Endothelial cell of umbilical vein (primary cell): ENCODE measurements at regions not wholly inside any gene's neighbourhood (a gene's known extent, or its start where the extent isn't known, plus 50 kb on each side); places are given as distances from the start of the nearest gene placed in this dataset.

Source experiments
- BruUV-seq: library from RNA; stranded (reverse); fragments of 400-500 nt; replicated peaks from 2 replicates; lab custom pipeline; 2021; lab: Mats Ljungman, UMichigan
- CTCF ChIA-PET: fragments of 300-600, 350-600 bp; sonication (Branson Sonifier 250); formaldehyde crosslinking; loops from one replicate; lab custom pipeline; 2021; ENCODE audit warnings: antibody characterized with exemption, inconsistent platforms; lab: Charles Lee
- POLR2A ChIA-PET: fragments of 300-600, 350-600 bp; sonication (Branson Sonifier 250); formaldehyde crosslinking; loops from one replicate; lab custom pipeline; 2021; ENCODE audit warnings: antibody characterized with exemption, inconsistent platforms; lab: Charles Lee
- DNase-seq: peaks from one replicate; pipeline ENCODE4 v3.0.0-alpha.2; 2011; ENCODE audit warnings: low read depth, low spot score
- FAIRE-seq: peaks from 2 replicates; lab custom pipeline; 2011; peaks lifted over from hg19 to GRCh38; lab: Jason Lieb, UNC
- H2AFZ ChIP-seq: 2 replicates; pipeline ENCODE4 v1.6.0; 2012; ENCODE audit warnings: low read depth, low read length, control low read depth, inconsistent platforms
- H3K27ac ChIP-seq: 2 replicates; pipeline ENCODE4 v1.5.1; 2011; ENCODE audit warnings: low read depth, mild to moderate bottlenecking, control low read depth, low read length, moderate library complexity; ENCODE audit not compliant: insufficient read depth
- H3K27me3 ChIP-seq, 2 experiments: 2 replicates each; pipeline versions ENCODE4 v1.6.0 to v1.6.1; 2011; ENCODE audit warnings: low read length in 2 of 2, mixed read lengths in 1 of 2; ENCODE audit not compliant: control insufficient read depth in 2 of 2, insufficient read depth in 2 of 2
- H3K36me3 ChIP-seq, 2 experiments: 2 replicates in 1 of 2; 3 replicates in 1 of 2; pipeline ENCODE4 v1.5.1; 2011; ENCODE audit warnings: low read length in 2 of 2, mild to moderate bottlenecking in 1 of 2, moderate library complexity in 1 of 2; ENCODE audit not compliant: control insufficient read depth in 2 of 2, insufficient read depth in 2 of 2; ENCODE audit errors: extremely low read depth in 1 of 2
- H3K4me1 ChIP-seq: 3 replicates; pipeline ENCODE4 v1.5.1; 2011; ENCODE audit warnings: mild to moderate bottlenecking, low read length; ENCODE audit not compliant: control insufficient read depth, insufficient read depth; ENCODE audit errors: extremely low read depth
- H3K4me2 ChIP-seq: 2 replicates; pipeline ENCODE4 v1.6.1; 2011; ENCODE audit warnings: low read length, control low read depth, mixed read lengths; ENCODE audit not compliant: insufficient read depth
- H3K4me3 ChIP-seq, 3 experiments: fragments of 200-600 bp in 1 of 3; sonication (generic), shearing (Covaris generic) in 1 of 3; replicated peaks in 1 of 3; 2 replicates each; pipeline ENCODE4 v1.5.1; 2011 to 2016; ENCODE audit warnings: control low read depth in 3 of 3, low read length in 3 of 3, mild to moderate bottlenecking in 2 of 3, inconsistent platforms in 1 of 3, low read depth in 1 of 3, moderate library complexity in 1 of 3; ENCODE audit not compliant: insufficient read depth in 1 of 3
- H3K79me2 ChIP-seq: 2 replicates; pipeline ENCODE4 v1.6.0; 2012; ENCODE audit warnings: low read length, inconsistent platforms; ENCODE audit not compliant: control insufficient read depth, insufficient read depth
- H3K9ac ChIP-seq: replicated peaks from 2 replicates; pipeline ENCODE3; 2011; ENCODE audit warnings: low read length, control low read depth; ENCODE audit not compliant: insufficient read depth; ENCODE audit errors: extremely low read depth
- H3K9me1 ChIP-seq: replicated peaks from 3 replicates; pipeline ENCODE4 v1.6.0; 2011; ENCODE audit warnings: mild to moderate bottlenecking, low read length; ENCODE audit not compliant: control insufficient read depth, insufficient read depth; ENCODE audit errors: extremely low read depth
- H3K9me3 ChIP-seq: replicated peaks from 2 replicates; pipeline ENCODE4 v1.5.1; 2012; ENCODE audit warnings: low read length, inconsistent platforms; ENCODE audit not compliant: control insufficient read depth, insufficient read depth
- H4K20me1 ChIP-seq: replicated peaks from 2 replicates; pipeline ENCODE3; 2011; ENCODE audit warnings: mild to moderate bottlenecking, low read length; ENCODE audit not compliant: control insufficient read depth, insufficient read depth; ENCODE audit errors: extremely low read depth
- EZH2 ChIP-seq: IDR thresholded peaks from 2 replicates; pipeline ENCODE4 v1.6.1; 2012; ENCODE audit warnings: borderline replicate concordance, low read depth, mild to moderate bottlenecking, moderate library complexity, low read length, inconsistent platforms; ENCODE audit not compliant: severe bottlenecking
- FOS ChIP-seq: IDR thresholded peaks from 2 replicates; pipeline ENCODE4 v1.6.1; 2011; ENCODE audit warnings: mild to moderate bottlenecking, low read length, moderate library complexity, borderline replicate concordance; ENCODE audit not compliant: insufficient read depth
- GATA2 ChIP-seq: IDR thresholded peaks from 2 replicates; pipeline ENCODE4 v1.7.0; 2011; ENCODE audit warnings: low read depth, mild to moderate bottlenecking, moderate library complexity, mixed read lengths, low read length; ENCODE audit not compliant: insufficient read length, insufficient read depth
- JUN ChIP-seq: IDR thresholded peaks from 2 replicates; pipeline ENCODE4 v1.6.1; 2011; ENCODE audit warnings: borderline replicate concordance, low read depth; ENCODE audit not compliant: insufficient read length, insufficient read depth
- MYC ChIP-seq: IDR thresholded peaks from one replicate; pipeline ENCODE4 v1.6.1; 2011; ENCODE audit warnings: mild to moderate bottlenecking, low read depth, low read length
- POLR2A ChIP-seq: IDR thresholded peaks from 2 replicates; pipeline ENCODE4 v1.6.1; 2012; ENCODE audit warnings: low read depth, mild to moderate bottlenecking, control low read depth, low read length
- dilution Hi-C: fragments of 300-500 bp; cut with MboI; formaldehyde crosslinking; loops from one replicate; pipeline ENCODE4 v1.15.0; 2019; ENCODE audit warnings: low sequenced_read_pairs; ENCODE audit not compliant: extremely low pct_ligation_motif_present
- intact Hi-C: fragments of 100-400 bp; cut with micrococcal nuclease; formaldehyde crosslinking; loops from one replicate; pipeline ENCODE4 v1.10.0; 2022
- TF ChIP-seq, protein P1 (sequence below), 2 donors: IDR thresholded peaks; 1 replicate in 1 of 2; 2 replicates in 1 of 2; pipeline ENCODE4 v1.5.1; 2011; ENCODE audit warnings: low read length in 2 of 2, mild to moderate bottlenecking in 2 of 2, moderate library complexity in 2 of 2, control low read depth in 1 of 2, inconsistent platforms in 1 of 2, low read depth in 1 of 2; ENCODE audit not compliant: insufficient read depth in 1 of 2; ENCODE audit errors: extremely low read depth in 1 of 2
- TF ChIP-seq, protein P2 (sequence below): IDR thresholded peaks from 2 replicates; pipeline ENCODE4 v1.6.1; 2011; ENCODE audit not compliant: insufficient read depth, insufficient read length

DNA sequence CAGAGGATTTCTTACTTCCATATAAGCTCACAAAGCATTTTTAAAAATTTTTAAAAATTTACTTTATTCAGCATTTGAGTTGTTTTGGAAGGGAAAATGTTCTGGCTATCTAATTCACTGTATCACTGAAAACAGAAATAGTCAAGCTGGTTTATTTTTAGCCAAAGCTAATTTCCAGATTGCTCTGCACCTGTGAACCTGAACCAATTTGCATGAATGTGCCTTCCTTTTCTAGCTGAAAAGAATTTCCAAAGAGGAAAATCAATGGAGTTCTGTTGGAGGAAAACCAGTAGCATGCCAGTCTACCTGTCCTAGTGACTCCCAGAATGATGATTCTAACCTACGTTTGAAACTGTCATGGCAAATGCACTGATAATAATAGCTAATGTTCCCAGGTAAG is 134.2 kb upstream of the LIPC start:
- TF ChIP-seq FOS (no peak), EZH2 (no peak), GATA2 (no peak), POLR2A (no peak), MYC (no peak), JUN (no peak)
- TF ChIP-seq, protein P1, sequence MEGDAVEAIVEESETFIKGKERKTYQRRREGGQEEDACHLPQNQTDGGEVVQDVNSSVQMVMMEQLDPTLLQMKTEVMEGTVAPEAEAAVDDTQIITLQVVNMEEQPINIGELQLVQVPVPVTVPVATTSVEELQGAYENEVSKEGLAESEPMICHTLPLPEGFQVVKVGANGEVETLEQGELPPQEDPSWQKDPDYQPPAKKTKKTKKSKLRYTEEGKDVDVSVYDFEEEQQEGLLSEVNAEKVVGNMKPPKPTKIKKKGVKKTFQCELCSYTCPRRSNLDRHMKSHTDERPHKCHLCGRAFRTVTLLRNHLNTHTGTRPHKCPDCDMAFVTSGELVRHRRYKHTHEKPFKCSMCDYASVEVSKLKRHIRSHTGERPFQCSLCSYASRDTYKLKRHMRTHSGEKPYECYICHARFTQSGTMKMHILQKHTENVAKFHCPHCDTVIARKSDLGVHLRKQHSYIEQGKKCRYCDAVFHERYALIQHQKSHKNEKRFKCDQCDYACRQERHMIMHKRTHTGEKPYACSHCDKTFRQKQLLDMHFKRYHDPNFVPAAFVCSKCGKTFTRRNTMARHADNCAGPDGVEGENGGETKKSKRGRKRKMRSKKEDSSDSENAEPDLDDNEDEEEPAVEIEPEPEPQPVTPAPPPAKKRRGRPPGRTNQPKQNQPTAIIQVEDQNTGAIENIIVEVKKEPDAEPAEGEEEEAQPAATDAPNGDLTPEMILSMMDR (IDR thresholded peaks at IDR 0.05; ENCODE audit: extremely low read depth in 1 of 2, insufficient read depth in 1 of 2, low read depth in 1 of 2, low read length in 2 of 2): no peak
- TF ChIP-seq, protein P2, sequence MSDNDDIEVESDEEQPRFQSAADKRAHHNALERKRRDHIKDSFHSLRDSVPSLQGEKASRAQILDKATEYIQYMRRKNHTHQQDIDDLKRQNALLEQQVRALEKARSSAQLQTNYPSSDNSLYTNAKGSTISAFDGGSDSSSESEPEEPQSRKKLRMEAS: no peak
- CTCF ChIA-PET: no interaction called here
- POLR2A ChIA-PET: no interaction called here
- no peaks in the 10 kb centered on the region for H3K9me1 ChIP-seq
- H3K9ac ChIP-seq: no peak overlapping the region
- intact Hi-C loops (no loop called here), dilution Hi-C loops (no loop called here)
- FAIRE-seq (no peak), DNase-seq (no peak)
- no peaks in the 10 kb centered on the region for H4K20me1 ChIP-seq
- H3K4me2 ChIP-seq: no peak overlapping the region
- H3K79me2 ChIP-seq: no peaks in the 10 kb centered on the region
- no peaks in the 10 kb centered on the region for H3K9me3 ChIP-seq
- H3K4me1 ChIP-seq: no peaks in the 10 kb centered on the region
- H3K27ac ChIP-seq: no peak overlapping the region
- BruUV-seq: no TSS peak
- H3K4me3 ChIP-seq: no peak overlapping the region
- H3K36me3 ChIP-seq: no peaks in the 10 kb centered on the region
- H2AFZ ChIP-seq: no peak overlapping the region
- peaks cover 10 to 19% of the 10 kb centered on the region in 2 experiments for H3K27me3 ChIP-seq
